Type B pancreatic cell (in vitro differentiated cells): ENCODE measurements at regions not wholly inside any gene's neighbourhood (a gene's known extent, or its start where the extent isn't known, plus 50 kb on each side); places are given as distances from the start of the nearest gene placed in this dataset.
A peak's percentile ranks its signal among the peaks of the same experiment; 100 is the strongest.

Experiments
- DNase-seq: peaks from one replicate; pipeline ENCODE4 v3.0.0; 2021; ENCODE audit warnings: mixed read lengths; ENCODE audit not compliant: unreplicated experiment; ENCODE audit errors: extremely low spot score
- H3K27ac Mint-ChIP-seq: 2 replicates; pipeline ENCODE4 v1.8.0; 2021; ENCODE audit warnings: mild to moderate bottlenecking, mixed read lengths
- H3K27me3 Mint-ChIP-seq: 2 replicates; pipeline ENCODE4 v1.8.0; 2021; ENCODE audit warnings: mixed read lengths
- H3K36me3 Mint-ChIP-seq: 2 replicates; pipeline ENCODE4 v1.8.0; 2021; ENCODE audit warnings: mixed read lengths
- H3K4me1 Mint-ChIP-seq: one replicate; pipeline ENCODE4 v1.8.0; 2021; ENCODE audit warnings: mixed read lengths; ENCODE audit not compliant: unreplicated experiment
- H3K4me3 Mint-ChIP-seq: 2 replicates; pipeline ENCODE4 v1.8.0; 2021; ENCODE audit warnings: mild to moderate bottlenecking, mixed read lengths
- H3K9me3 Mint-ChIP-seq: 2 replicates; pipeline ENCODE4 v1.8.0; 2021; ENCODE audit warnings: mixed read lengths
- CTCF ChIP-seq: fragments of 200-600 bp; sonication (generic); conservative IDR thresholded peaks from 2 replicates; pipeline ENCODE4 v1.5.0; 2021; ENCODE audit warnings: antibody characterized with exemption, mild to moderate bottlenecking

GRCh38 chr3:44018926-44019325, 222.8 kb upstream of the TOPAZ1 start:
- Mint-ChIP-seq H3K27ac (no peak overlapping the region), H3K36me3 (no peaks in the 10 kb centered on the region), H3K4me3 (no peak overlapping the region), H3K27me3 (peaks cover 70% of the 10 kb centered on the region), H3K9me3 (no peaks in the 10 kb centered on the region), H3K4me1 (peaks cover 15% of the 10 kb centered on the region)
- no peak for TF ChIP-seq CTCF
- no peak for DNase-seq

GRCh38 chr3:44019736-44020135, 221.9 kb upstream of the TOPAZ1 start:
- Mint-ChIP-seq H3K27ac (no peak overlapping the region), H3K27me3 (peaks cover 76% of the 10 kb centered on the region), H3K4me3 (peak overlapping the region; percentile 52), H3K4me1 (peaks cover 15% of the 10 kb centered on the region), H3K9me3 (no peaks in the 10 kb centered on the region), H3K36me3 (no peaks in the 10 kb centered on the region)
- no peak for DNase-seq
- no peak for TF ChIP-seq CTCF

- peak overlapping the region; percentile 52 for H3K4me3 Mint-ChIP-seq
- peaks cover 81% of the 10 kb centered on the region for H3K27me3 Mint-ChIP-seq
- peaks cover 15% of the 10 kb centered on the region for H3K4me1 Mint-ChIP-seq
- H3K36me3 Mint-ChIP-seq, result no peaks in the 10 kb centered on the region
- TF ChIP-seq CTCF, result no peak
- no peak overlapping the region for H3K27ac Mint-ChIP-seq
- no peak for DNase-seq
- H3K9me3 Mint-ChIP-seq, result no peaks in the 10 kb centered on the region
Observed at GRCh38 chr3:44020143-44020542, 221.5 kb upstream of the TOPAZ1 start.

GRCh38 chr3:44021651-44022594, 219.8 kb upstream of the TOPAZ1 start:
- H3K27me3 Mint-ChIP-seq, result peaks cover 89% of the 10 kb centered on the region
- no peak for DNase-seq
- no peak overlapping the region for H3K27ac Mint-ChIP-seq
- H3K4me3 Mint-ChIP-seq, result peak overlapping the region; percentile 80
- peaks cover 21% of the 10 kb centered on the region for H3K4me1 Mint-ChIP-seq
- TF ChIP-seq CTCF, result no peak
- H3K36me3 Mint-ChIP-seq, result no peaks in the 10 kb centered on the region
- H3K9me3 Mint-ChIP-seq, result no peaks in the 10 kb centered on the region

- no peak overlapping the region for H3K27ac Mint-ChIP-seq
- H3K27me3 Mint-ChIP-seq, result peaks cover 87% of the 10 kb centered on the region
- no peak overlapping the region for H3K4me3 Mint-ChIP-seq
- no peak for TF ChIP-seq CTCF
- H3K9me3 Mint-ChIP-seq, result no peaks in the 10 kb centered on the region
- H3K36me3 Mint-ChIP-seq, result no peaks in the 10 kb centered on the region
- no peak for DNase-seq
- peaks cover 21% of the 10 kb centered on the region for H3K4me1 Mint-ChIP-seq
Observed at GRCh38 chr3:44023961-44024593, 217.6 kb upstream of the TOPAZ1 start.
